Activated naive CD8-positive, alpha-beta T cell treated with anti-CD3 and anti-CD28 coated beads, Interleukin-2, amount 10 ng/mL, durations not matched to agents 7 days and 5 days (primary cell): ENCODE measurements at regions not wholly inside any gene's neighbourhood (a gene's known extent, or its start where the extent isn't known, plus 50 kb on each side); places are given as distances from the start of the nearest gene placed in this dataset.

Experiments used
- ATAC-seq: fragments of 150-1000 bp; cut with Tn5 transposase; one replicate; pipeline ENCODE4 v1.10.0; 2021; ENCODE audit warnings: low read depth, moderate library complexity
- POLR2A ChIA-PET: fragments of 350-600 bp; sonication (Branson Sonifier 250); formaldehyde crosslinking; loops from one replicate; lab custom pipeline; 2021; ENCODE audit warnings: antibody characterized with exemption; lab: Charles Lee
- DNase-seq: peaks from one replicate; pipeline ENCODE4 v3.0.0; 2021
- H3K27ac Mint-ChIP-seq: one replicate; pipeline ENCODE4 v1.8.0; 2022; ENCODE audit warnings: mild to moderate bottlenecking, mixed read lengths
- H3K27me3 Mint-ChIP-seq: one replicate; pipeline ENCODE4 v1.8.0; 2022; ENCODE audit warnings: mild to moderate bottlenecking, moderate library complexity, mixed read lengths
- H3K36me3 Mint-ChIP-seq: one replicate; pipeline ENCODE4 v1.8.0; 2021; ENCODE audit warnings: mild to moderate bottlenecking, mixed read lengths
- H3K4me1 Mint-ChIP-seq: one replicate; pipeline ENCODE4 v1.8.0; 2021; ENCODE audit warnings: mixed read lengths
- H3K4me3 Mint-ChIP-seq: one replicate; pipeline ENCODE4 v1.8.0; 2022; ENCODE audit warnings: mild to moderate bottlenecking, moderate library complexity, mixed read lengths
- H3K9me3 Mint-ChIP-seq: one replicate; pipeline ENCODE4 v1.8.0; 2021; ENCODE audit warnings: mixed read lengths

DNA sequence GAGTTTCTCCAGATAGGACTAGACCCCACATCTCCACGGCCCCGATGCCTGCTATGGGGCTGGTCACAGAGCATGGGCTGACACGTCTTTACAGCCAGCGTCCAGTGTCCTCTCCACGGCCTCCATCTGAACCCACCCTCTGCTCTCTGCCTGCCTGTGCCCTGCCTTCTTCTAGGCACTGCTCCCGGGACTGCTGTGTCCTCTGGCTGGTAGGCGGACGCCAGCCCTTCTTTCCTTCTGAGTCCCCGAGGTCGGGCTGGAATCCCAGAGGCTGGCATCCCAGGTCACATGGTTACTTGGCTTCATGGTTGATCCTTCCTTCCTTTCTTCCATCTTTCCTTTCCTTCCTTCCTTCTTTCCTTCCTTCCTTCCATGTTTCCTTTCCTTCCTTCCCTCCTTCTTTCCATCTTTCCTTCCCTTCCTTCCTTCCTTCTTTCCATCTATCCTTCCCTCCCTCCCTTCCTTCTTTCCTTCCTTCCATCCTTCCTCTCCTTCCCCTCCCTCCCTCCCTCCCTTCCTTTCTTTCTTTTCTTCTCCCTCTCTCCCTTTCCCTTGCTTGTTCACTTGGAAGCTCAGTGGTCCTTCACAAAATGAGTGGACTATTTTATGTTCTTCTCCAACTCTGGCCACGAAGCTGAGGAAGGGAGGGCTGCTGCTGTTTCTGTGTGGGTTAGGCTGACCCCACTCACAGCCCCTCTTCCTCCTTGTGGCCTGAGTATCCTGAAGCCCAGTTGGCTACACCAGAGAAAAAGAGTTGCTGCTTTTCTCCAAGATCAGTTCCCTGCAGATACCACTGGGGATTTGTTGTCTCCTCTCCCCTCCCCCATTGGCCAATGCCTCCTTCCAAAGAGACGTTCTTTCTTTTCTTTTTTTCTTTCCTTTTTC is 66.8 kb upstream of the NEURL1B start:
- Mint-ChIP-seq H3K4me3 (no peak overlapping the region), H3K27ac (no peak overlapping the region), H3K4me1 (no peaks in the 10 kb centered on the region), H3K9me3 (no peaks in the 10 kb centered on the region), H3K27me3 (peaks cover 10% of the 10 kb centered on the region), H3K36me3 (no peaks in the 10 kb centered on the region)
- no peak for ATAC-seq
- POLR2A ChIA-PET, result no interaction called here
- no peak for DNase-seq

DNA sequence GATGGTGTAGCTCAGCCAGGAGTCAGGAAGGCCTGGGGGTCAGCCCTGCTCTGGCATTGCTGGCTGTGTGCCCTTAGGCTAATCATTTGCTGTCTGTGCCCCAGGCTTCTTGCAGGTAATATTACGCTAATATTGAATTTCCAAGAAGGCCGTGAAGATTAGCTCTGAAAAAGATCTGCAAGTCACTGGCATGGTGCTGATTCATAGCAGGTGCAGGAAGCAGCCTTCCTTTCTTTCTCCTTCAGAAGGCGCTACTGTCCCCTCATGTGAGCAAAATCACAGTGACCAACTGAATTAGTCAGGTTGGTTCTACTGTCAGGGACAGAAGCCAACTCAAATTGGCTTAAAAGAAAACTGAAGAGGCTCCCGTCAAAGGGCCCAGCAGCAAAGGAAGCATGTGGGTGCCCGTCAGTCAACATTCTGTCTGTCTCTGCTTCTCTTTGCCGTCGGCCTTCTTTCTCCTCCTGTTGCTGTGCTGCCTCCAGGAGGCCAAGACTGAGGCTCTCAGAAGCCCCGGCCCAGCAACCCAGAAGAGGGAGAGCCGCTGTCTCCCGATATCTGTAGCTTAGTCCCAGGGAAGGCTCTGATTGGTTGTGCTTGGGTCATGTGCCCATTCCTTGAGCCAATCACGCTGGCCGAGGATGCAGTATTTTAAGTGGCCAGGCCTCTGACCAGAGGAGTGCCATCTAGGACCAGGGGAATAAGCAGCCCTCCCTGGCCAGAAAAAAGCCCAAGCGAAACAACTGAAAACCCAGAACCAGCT is 67.8 kb upstream of the NEURL1B start:
- no peak for ATAC-seq
- Mint-ChIP-seq H3K27ac (no peak overlapping the region), H3K4me3 (no peak overlapping the region), H3K27me3 (peaks cover 7% of the 10 kb centered on the region), H3K9me3 (no peaks in the 10 kb centered on the region), H3K36me3 (no peaks in the 10 kb centered on the region), H3K4me1 (no peaks in the 10 kb centered on the region)
- DNase-seq, result no peak
- POLR2A ChIA-PET, result no interaction called here

DNA sequence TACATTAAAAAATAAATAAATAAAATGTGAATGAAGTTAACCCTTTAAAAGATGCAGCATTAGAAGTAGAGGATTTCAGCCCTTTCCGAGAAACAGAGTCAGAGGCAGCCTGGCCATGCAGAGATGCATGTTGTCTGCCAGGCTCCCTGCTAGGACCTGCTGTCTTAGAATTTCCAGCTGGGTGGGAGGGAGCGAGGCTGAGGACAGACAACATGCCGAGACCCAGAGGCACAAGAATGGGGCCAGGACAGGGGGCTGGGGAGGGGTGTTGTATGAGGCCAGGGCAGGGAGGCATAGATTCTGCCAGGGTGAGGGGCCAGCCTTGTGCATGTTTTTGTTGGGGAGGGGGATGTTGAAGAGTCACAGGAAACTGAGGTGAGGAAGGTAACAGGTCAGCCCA is 68.6 kb upstream of the NEURL1B start:
- DNase-seq (no peak), ATAC-seq (no peak)
- Mint-ChIP-seq H3K4me3 (no peak overlapping the region), H3K4me1 (no peaks in the 10 kb centered on the region), H3K27me3 (peaks cover 4% of the 10 kb centered on the region), H3K9me3 (no peaks in the 10 kb centered on the region), H3K27ac (no peak overlapping the region), H3K36me3 (no peaks in the 10 kb centered on the region)
- POLR2A ChIA-PET, result no interaction called here

- DNase-seq (no peak), ATAC-seq (no peak)
- H3K27ac Mint-ChIP-seq, result no peak overlapping the region
- H3K4me1 Mint-ChIP-seq, result no peaks in the 10 kb centered on the region
- POLR2A ChIA-PET, result no interaction called here
- no peaks in the 10 kb centered on the region for H3K36me3 Mint-ChIP-seq
- no peak overlapping the region for H3K4me3 Mint-ChIP-seq
- H3K9me3 Mint-ChIP-seq, result no peaks in the 10 kb centered on the region
- H3K27me3 Mint-ChIP-seq, result peaks cover 4% of the 10 kb centered on the region
Observed at GRCh38 chr5:172571892-172572291, 69.2 kb upstream of the NEURL1B start.

DNA sequence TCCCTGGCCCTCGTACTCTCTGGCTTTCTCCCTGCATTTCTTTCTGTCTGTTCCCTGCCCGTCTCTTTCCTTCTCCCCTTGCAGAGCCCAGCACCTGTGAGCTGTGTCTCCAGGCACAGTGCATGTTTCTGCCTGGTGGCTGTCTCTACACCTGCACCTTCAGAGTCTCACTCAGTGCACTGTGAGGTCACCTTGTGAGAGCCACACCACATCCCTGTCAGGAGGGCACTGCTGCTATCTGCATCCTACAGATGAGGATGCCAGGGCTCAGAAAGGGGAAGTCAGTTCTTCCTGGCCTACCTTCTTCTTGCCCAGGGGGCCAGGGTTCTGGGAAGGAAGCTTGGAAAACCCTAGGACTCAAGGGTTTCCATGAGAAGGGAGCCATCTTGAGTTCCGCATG is 69.7 kb upstream of the NEURL1B start:
- H3K27ac Mint-ChIP-seq, result no peak overlapping the region
- ATAC-seq (no peak), DNase-seq (no peak)
- H3K4me1 Mint-ChIP-seq, result no peaks in the 10 kb centered on the region
- H3K4me3 Mint-ChIP-seq, result no peak overlapping the region
- POLR2A ChIA-PET, result no interaction called here
- no peaks in the 10 kb centered on the region for H3K9me3 Mint-ChIP-seq
- H3K36me3 Mint-ChIP-seq, result no peaks in the 10 kb centered on the region
- H3K27me3 Mint-ChIP-seq, result peaks cover 4% of the 10 kb centered on the region

DNA sequence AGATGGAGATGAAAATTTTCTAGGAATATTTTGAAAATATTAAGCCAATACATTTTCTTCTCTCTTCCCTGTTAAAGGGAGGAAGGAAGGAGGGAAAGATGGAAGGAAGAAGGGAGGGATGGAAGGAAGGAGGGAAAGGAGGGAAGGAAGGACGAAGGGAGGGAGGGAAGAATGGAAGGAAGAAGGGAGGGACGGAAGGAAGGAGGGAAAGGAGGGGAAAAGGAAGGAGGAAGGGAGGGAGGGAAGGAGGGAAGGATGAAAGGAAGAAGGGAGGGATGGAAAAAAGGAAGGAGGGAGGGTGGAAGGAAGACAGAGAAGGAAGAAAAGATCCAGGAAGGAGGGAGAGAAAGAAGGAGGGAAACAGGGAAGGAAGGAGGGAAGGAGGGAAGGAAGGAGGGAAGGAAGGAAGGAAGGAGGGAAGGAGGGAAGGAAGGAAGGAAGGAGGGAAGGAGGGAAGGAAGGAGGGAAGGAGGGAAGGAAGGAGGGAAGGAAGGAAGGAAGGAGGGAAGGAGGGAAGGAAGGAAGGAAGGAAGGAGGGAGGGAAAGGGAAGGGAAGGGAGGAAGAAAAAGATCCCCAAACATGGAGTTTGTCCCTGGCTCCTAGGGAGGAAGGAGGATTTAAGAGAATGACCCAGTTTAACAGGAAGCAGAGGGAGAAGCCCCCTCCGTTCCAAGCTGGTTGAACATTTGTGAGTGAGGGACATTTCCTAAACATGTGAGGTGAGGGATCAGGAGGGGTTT is 70.3 kb upstream of the NEURL1B start:
- Mint-ChIP-seq H3K9me3 (no peaks in the 10 kb centered on the region), H3K36me3 (no peaks in the 10 kb centered on the region), H3K27me3 (peaks cover 4% of the 10 kb centered on the region), H3K27ac (no peak overlapping the region), H3K4me3 (no peak overlapping the region), H3K4me1 (no peaks in the 10 kb centered on the region)
- POLR2A ChIA-PET, result no interaction called here
- ATAC-seq, result no peak
- no peak for DNase-seq

DNA sequence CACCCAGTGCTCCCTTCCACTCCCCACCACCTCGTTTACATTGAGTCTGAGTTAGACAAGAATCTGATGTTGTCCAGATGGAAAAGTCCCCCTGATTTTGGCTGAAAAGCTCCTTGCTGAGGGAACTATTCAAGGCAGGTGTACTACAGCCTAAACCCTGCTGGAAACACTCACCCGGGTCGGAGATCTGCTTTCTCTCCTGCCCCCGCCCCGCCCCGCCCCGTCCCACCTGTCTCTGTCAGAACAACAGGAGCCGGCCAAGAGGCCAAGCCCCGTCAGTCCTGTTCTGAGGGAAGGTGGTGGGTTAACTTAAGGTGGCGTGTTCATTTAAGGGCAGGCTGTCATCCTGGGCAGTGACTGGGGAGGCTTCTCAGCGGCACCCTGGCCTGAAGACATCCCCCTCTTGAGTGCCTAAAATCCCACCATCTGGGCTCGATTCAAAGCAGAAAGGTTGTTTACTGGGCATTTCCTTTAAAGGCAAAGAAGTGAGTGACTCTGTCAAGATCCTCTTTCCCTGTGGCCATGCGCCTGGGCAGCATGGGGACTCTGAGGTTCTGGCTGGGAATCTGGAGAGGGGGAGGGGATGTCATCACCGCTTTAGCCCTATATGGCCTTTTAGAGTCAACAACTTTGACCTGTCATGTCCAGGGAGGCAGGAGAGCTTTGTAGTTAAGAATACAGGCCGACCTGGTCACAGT is 71.1 kb upstream of the NEURL1B start:
- no peak for ATAC-seq
- no peak overlapping the region for H3K4me3 Mint-ChIP-seq
- no peaks in the 10 kb centered on the region for H3K36me3 Mint-ChIP-seq
- H3K4me1 Mint-ChIP-seq, result no peaks in the 10 kb centered on the region
- DNase-seq, result no peak
- no peak overlapping the region for H3K27ac Mint-ChIP-seq
- POLR2A ChIA-PET, result no interaction called here
- no peaks in the 10 kb centered on the region for H3K9me3 Mint-ChIP-seq
- peaks cover 4% of the 10 kb centered on the region for H3K27me3 Mint-ChIP-seq

- POLR2A ChIA-PET, result no interaction called here
- no peaks in the 10 kb centered on the region for H3K36me3 Mint-ChIP-seq
- peaks cover 4% of the 10 kb centered on the region for H3K27me3 Mint-ChIP-seq
- no peak overlapping the region for H3K27ac Mint-ChIP-seq
- no peak overlapping the region for H3K4me3 Mint-ChIP-seq
- ATAC-seq, result no peak
- no peaks in the 10 kb centered on the region for H3K4me1 Mint-ChIP-seq
- H3K9me3 Mint-ChIP-seq, result no peaks in the 10 kb centered on the region
- no peak for DNase-seq
Observed at GRCh38 chr5:172568308-172568910, 72.7 kb upstream of the NEURL1B start.

DNA sequence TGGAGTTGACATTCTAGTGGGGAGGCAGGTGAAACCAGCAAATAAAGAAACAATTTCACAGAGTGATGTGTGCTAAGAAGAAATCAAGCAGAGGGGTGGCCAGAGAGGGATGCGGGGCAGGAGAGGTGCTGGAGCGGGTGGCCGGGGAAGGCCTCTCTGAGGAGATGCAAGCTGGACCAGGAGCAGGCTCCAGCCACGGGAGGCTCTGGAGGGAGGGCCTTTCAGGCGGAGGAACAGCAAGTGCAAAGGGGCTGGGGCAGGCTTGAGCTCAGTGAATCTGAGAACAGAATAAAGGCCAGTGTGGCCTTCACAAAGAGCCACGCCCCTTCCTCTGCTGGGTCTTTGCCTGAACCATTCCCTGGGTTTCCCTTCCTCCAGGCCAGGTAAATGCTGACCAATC is 73.2 kb upstream of the NEURL1B start:
- Mint-ChIP-seq H3K27ac (no peak overlapping the region), H3K9me3 (no peaks in the 10 kb centered on the region), H3K4me1 (no peaks in the 10 kb centered on the region), H3K27me3 (peaks cover 4% of the 10 kb centered on the region), H3K36me3 (no peaks in the 10 kb centered on the region), H3K4me3 (no peak overlapping the region)
- POLR2A ChIA-PET, result no interaction called here
- ATAC-seq, result no peak
- no peak for DNase-seq

DNA sequence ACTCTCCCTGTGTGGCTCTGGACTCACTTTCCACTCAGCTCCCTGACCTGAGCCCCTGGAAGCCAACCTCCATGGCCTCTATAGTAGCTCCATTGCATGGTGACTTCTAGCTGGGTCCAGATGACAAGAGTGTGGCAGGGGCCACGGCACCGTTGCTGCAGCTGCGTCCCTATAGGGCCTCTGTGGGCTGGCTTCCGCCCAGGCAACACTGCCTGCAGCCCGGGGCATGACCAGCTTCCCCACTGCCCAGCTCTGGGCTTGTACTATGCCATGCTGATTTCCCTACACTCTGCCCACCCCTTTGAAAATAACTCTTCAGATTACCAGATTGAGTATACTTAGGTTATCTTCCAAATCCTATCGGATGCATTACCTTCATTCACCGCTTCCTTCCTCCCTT is 73.8 kb upstream of the NEURL1B start:
- Mint-ChIP-seq H3K4me1 (no peaks in the 10 kb centered on the region), H3K4me3 (no peak overlapping the region), H3K9me3 (no peaks in the 10 kb centered on the region), H3K36me3 (no peaks in the 10 kb centered on the region), H3K27ac (no peak overlapping the region), H3K27me3 (peaks cover 4% of the 10 kb centered on the region)
- POLR2A ChIA-PET, result no interaction called here
- DNase-seq (no peak), ATAC-seq (no peak)

- ATAC-seq (no peak), DNase-seq (no peak)
- no peaks in the 10 kb centered on the region for H3K9me3 Mint-ChIP-seq
- POLR2A ChIA-PET, result no interaction called here
- H3K4me3 Mint-ChIP-seq, result no peak overlapping the region
- H3K27ac Mint-ChIP-seq, result no peak overlapping the region
- peaks cover 1% of the 10 kb centered on the region for H3K27me3 Mint-ChIP-seq
- H3K4me1 Mint-ChIP-seq, result no peaks in the 10 kb centered on the region
- no peaks in the 10 kb centered on the region for H3K36me3 Mint-ChIP-seq
Observed at GRCh38 chr5:172565931-172566665, 75.0 kb upstream of the NEURL1B start.

DNA sequence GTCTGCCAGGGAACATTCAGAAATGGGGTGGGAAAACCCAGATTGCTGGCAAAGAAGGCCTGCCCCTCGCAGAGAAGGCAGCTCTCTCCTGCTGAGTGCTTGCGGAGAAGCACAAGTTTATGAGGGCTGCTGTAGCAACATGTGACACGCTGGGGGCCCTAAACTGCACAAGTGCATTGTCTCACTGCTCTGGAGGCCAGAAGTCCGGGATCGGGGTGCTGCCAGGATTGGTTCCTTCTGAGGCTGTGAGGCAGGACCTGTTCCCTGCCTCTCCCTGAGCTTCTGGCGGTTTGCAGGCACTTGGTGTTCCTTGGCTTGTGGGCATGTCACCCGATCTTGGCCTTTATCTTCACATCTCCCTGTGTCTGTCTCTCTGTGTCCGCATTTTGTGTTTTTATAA is 75.6 kb upstream of the NEURL1B start:
- Mint-ChIP-seq H3K4me1 (no peaks in the 10 kb centered on the region), H3K27me3 (peaks cover 1% of the 10 kb centered on the region), H3K36me3 (no peaks in the 10 kb centered on the region), H3K9me3 (no peaks in the 10 kb centered on the region), H3K27ac (no peak overlapping the region), H3K4me3 (no peak overlapping the region)
- DNase-seq (no peak), ATAC-seq (no peak)
- POLR2A ChIA-PET, result no interaction called here
